ENCODE measurements at regions not wholly inside any gene's neighbourhood (a gene's known extent, or its start where the extent isn't known, plus 50 kb on each side); places are given as distances from the start of the nearest gene placed in this dataset.
"Not testable (repeated sequence)": the region's sequence is repeated elsewhere in the genome, so short reads cannot be mapped to it uniquely, and the experiment has no call there.

DNA sequence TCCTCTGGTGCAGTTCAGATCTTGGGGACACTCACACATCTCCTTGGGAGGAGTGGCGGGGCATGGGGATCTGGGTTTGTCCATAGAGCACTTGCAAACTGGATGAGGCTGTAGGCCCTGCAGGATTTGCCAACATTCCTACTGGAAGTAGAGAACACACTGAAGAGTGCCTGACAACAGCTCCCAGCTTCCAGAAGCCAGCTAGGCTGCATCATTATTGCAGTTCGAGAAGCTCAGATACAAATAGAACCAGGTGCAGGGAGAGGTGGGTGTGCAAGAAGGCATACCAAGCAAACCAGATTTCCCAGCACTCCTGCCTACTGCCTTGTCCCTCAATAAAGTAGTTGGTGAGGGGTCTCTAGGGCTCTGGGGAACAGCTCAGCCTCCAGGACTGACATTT is 52.5 kb downstream of the RHOB start:
- no peak for DNase-seq

DNA sequence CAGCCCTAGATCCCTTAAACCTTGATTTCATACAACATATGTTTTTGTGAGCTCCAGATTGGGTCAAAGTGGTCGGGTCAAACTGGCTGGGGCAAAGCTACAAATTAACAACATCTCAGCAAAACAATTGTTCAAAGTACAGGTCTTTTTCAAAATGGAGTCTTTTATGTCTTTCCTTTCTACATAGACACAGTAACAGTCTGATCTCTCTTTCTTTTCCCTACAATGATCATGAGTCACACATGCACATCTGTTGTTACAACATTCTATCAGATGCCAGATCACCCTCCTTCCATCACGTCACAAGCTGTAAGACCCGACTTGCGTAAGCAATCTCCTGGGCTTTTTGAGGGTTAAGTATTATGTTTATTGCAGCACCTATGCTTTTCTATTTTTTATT is 55.1 kb downstream of the RHOB start:
- peak; percentile 84 for DNase-seq

DNA sequence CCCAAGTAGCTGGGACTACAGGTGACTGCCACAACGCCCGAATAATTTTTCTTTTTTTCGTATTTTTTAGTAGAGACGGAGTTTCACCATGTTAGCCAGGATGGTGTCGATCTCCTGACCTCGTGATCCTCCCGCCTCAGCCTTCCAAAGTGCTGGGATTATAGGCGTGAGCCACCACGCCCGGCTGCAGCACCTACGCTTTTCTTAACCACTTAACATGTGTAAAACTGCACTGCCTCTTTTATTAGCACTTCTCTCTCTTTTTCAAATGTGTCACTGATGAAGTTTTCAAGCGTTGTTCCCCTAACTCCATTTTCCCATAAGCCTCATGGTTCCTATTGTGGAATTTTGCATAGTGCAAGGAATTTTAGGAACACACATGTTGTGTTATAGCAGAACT is 55.6 kb downstream of the RHOB start:
- DNase-seq: not testable (repeated sequence)

DNA sequence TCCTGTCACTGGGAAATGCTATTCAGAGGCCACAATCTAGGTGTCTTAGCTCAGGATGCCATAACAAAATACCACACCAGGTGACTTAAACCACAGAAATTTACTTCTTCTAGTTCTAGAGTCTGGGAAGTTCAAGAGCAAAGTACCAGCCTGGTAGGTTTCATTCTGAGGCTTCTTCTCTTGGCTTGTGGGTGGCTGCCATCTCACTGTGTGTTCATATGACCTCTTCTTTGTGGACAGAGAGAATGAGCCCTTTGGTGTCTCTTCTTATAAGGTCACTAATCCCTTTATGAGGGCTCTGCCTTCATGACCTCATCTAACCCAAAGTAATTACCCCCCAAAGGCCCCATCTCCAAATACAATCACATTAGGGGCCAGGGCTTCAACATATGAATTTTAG is 57.3 kb downstream of the RHOB start:
- DNase-seq: peak; percentile 23

DNA sequence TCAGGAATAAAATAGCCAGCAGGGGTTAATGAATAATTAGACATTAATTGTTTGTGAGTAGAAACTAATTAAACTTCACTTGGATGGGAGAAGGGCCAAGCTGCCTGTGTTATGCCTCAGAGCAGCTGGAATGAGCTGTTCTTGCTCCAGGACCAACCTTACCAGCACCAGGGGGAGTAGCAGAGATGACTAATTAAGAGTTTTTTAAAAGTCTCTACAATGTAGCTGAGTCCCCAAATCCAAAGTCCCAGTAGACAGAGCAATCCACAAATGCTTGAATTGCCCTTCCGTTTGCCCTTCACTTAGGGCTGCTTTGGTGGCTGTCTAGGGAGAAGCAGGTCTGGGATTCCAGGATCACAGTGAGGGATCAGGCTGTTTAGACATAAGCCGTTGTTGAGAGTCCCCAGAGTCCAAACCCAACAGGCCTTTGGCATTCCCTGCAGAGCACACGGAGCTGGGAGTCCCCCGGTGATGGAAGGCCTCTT is 59.4 kb downstream of the RHOB start:
- no peak for DNase-seq

DNA sequence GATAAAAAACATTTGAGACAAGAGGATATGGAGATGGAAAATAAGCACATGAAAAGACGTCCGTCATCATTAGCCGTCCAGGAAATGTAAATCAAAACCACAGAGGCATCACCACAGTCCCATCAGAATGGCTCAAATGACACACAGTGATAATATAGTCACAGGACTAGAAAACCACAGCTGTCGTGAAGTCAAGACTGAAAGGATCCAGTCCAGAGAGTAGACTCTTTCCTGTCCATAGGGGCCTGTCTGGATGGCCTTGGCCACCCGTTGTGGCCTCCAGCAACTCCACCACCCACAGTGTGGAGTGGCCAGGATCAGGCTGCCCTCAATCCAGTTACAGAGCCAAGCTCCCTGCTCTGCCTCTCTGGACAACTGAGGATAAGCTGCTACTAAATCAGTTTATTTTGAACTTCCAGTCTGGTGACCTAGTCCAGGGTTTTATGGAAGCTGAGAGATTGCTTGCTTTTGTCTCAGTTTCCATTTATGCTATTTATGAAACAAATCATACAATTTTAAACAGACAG is 60.4 kb downstream of the RHOB start:
- peak; percentile 73 for DNase-seq

DNA sequence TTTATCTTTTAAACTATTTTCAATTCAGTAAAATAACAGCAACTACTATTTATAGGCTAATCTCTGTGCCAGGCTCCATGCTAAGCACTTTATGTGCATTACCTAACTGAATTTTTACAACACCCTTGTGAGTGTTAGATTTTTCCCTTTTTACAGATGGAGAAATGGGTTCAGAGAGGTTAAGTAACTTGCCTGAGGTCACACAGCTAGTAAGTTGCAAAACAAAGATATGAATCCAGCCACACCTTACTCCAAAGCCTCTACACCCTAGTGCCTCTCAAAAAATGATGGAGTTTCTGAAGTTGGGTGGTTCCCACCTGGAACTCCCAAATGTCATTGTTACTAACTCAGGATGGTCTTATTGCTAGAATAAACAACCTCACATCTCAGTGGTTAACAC is 60.8 kb downstream of the RHOB start:
- DNase-seq: peak; percentile 29

DNA sequence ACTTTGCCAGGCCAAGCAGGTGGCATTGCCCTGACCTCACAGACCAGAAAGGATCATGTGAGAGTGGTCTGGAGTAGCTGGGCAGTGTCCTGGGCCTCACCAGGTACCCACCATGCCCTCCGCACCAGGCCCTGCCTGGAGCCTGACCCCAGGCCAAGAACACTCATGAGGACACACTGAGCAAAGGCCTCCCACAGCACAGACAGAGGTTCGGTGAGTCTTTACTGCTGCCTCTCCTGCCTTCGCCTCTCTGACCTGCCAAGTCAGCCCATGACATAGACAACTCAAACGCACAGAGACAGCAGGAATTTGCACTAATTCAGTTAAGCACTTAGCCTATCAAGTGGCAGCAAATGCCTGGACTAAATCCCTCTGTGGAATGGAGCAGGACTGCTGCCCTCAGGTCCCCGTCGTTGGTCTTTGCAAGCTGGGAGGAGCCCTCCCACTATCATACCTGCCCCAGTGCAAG is 62.5 kb downstream of the RHOB start:
- no peak for DNase-seq

DNA sequence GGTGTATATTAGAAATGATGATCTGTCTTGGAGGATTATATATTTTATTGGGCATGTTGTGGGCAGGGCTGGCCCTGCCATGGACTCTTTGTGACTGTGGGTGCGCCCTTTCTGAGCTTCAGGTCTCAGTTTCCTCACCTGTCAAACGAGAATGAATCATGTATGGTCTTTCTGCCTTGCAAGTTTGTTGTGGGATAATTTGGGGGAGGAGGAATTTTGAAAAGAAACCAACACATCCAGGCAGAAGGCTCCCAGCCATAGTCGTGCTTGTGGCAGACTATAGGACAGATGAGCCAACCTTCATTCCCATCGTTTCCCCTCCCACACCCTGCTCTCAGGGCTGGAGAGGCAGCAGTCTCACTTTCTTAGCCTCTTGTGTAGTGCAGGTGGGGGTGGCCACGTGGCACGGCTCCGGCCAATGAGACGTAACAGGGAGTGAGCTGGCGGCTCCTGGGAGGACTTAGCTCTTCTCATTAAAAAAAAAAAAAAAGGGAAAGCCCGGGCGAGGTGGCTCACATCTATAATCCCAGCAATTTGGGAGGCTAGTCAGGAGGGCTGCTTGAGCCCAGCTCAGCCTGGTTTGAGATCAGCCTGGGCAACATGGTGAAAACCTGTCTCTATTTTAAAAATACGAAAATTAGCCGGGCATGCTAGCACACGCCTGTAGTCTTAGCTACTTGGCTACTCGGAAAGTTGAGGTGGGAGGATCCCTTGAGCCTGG is 63.1 kb downstream of the RHOB start:
- no peak for DNase-seq

DNA sequence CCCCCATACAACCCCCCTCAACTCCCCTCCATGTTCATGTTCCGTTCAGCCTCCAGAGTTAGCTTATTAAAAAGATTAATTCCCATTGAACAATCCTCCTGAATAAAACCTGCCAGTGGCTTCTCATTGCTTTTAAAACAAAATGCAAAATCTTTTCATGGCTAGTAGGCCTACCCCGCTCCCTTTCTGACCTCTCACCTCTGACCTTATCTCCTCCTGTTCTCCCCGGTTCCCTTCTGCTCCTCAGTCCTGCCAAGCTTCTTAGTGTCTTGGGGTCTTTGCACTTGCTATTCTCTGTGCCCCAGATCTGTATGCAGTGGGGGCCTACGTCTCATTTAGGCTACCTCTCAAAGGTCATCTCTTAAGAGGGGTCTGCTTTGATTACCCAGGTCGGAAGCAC is 64.3 kb downstream of the RHOB start:
- no peak for DNase-seq

DNA sequence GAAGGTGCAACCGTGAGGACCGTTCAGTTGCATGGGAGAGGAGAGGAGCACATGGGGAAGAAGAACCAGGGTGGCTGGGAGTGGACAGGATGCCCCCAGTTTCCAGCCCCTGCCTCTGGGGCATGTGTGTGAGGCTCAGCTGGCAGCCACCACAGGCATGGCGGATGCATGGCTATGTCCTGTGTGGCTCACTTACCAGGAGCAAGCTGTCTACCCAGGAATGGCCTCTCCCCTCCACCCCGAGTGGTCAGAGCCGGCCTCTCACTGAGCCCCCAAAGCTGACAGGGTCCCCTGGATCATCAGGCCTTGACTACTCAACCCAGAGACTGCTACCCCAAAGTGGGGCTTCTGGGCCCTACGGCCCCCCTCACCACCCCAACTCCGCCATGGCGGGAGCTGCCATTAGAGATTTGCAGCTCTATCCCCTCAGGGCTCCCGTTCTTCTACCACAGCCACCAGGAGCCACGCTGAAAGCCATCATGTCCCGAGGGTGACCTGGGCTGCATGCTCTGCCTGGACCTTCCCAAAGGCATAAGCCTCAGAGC is 65.3 kb downstream of the RHOB start:
- DNase-seq: no peak

DNA sequence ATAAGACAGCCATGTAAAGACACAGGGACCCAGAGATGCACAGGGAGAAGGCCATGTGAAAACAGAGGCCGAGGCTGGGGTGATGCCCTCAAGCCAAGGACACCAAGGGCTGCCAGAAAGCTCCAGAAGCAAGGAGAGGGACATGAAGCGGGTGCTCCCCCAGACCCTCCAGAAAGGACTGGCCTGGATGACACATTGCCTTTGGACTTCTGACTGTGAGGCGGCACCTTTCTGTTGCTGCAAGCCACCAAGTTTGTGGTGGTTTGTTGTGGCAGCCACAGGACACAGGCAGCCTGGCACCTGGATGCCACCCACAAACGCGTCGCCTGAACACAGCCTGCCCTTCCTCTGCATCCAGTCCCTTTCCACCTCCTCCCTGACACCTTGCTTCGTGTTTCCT is 67.1 kb downstream of the RHOB start:
- no peak for DNase-seq

DNA sequence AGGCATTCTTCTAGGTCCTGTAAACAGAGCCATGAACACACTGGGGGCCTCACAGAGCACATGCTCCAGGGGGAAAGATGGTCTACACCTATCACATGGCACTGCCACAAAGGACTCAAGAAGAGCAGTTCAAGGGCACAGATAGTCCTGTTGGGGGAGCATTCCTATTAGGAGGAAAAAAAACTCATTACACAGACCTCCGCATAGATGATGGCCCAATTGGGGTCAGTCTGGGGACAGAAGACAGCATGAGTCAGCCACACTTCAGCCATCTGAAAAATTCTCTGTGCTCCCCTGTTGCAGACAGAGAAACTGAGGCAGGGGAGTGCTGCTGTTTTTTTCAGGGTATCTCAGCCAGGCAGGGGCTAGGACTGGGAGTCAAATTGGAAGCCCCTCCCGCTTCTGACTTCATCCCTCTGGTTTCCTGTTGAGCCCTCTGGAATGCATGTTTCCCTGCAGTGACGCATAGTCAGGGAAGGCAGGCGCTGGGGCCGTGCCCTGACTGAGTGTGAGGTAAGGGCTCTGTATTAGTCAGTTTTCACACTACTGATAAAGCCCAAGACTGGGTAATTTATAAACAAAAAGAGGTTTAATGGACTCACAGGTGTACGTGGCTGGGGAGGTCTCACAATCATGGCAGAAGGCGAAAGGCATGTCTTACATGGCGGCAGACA is 67.9 kb downstream of the RHOB start:
- DNase-seq: no peak

DNA sequence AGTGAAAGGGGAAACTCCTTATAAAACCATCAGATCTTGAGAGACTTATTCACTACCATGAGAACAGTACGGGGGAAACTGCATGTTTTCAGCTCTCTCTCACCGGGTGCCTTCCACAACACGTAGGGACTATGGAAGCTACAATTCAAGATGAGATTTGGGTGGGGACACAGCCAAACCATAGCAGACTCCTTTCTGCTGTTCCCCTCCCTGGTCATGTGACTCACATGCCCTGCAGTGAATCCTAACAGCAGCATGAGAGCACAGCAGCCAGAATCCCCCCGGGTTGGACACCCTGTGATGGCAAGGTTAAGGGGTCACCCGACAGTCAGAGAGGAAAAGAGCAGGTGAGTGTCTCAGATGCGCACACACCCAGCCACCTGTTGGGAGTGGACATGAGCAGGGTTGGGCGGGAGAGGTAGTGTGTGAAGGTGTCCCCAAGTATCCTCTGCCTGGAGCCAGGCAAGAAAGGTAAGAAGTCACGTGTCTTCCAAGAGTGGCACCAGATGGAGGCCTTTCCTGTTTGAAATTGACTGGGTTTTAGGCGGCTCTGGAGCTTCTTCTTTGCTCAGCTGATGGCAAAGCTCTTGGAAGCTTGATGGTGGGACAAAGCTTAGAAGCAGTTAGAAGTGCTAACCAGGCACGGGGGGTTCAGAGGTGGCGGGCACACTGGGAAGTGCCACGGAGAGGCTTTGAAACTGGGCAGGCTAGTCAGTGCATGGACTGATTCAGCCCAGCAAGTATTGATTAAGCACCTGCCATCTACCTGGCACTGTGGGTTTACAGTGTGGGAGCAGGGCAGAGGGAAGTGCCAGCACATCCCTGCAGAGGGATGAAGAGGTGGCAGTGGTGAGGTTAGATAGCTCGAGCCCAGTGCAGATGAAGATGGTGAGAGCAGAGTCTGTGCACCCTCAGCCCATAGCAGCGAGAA is 68.7 kb downstream of the RHOB start:
- no peak for DNase-seq

DNA sequence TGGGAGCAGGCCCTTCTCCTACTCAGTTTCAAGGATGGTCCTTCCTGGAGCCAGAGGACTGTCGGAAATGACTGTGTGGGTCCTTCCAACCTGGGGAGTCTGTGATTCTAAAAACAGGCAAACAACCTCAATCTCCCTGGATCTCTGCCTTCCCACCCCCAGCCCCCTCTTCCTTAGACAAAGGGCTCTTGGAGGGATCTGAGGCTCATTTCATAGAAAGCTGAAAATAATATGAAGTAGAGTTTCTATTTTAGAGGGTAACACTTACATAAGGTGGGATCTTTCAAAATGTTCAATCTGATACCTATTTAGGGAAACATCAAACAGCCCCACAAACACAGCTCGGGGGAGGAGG is 69.4 kb downstream of the RHOB start:
- no peak for DNase-seq

DNA sequence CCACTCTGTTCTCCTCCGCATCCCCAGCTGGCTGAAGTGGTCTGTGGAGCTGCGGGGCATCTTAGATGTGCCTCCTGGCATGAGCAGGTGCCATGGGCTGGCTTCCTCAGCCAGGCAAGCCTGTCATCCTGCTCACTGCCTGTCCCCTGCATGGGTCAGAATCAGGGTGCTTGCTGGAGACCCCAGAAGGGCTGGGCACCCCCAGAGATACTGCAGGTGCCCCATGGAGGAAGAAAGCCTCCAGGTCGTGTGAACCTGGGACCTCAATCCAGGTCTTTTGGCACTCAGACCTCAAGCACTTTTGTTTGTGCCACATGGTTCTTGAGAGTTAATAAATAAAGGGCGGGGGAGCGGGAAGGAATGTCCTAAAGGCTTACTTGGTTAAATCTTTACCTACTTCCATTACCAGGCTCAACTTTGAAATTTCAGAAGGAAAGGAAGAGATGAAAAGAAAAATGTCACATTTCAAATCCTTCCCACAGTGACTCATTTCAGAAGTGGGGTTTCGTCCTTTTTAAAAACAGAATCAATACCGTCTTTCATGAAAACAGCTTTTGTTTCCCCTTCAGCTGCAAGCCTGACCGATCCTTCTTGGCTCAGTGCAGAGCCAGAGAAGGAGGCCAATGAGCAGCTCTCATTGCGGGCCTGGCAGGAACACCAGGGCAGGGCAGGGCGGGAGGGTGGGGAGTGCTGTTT is 69.9 kb downstream of the RHOB start:
- no peak for DNase-seq

DNA sequence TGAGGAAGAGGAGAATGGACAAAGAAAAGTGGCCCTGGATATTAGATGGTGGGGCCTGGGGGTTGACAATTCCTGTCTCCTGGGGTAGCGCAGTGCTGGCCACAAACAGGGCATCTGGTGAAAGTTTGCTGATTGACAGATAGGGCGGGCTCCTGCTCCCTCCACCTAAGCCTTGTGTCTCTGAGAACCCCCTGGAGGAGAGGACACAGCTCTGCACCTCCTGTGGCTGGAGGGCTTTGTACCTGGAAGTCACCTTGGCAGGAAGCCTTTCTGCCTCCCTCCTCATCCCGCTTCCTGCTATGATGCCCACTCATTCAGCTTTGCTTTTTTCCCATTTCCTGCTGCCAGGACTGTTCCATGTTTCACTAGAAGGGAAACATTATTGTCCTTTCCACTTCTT is 72.4 kb downstream of the RHOB start:
- DNase-seq: no peak

DNA sequence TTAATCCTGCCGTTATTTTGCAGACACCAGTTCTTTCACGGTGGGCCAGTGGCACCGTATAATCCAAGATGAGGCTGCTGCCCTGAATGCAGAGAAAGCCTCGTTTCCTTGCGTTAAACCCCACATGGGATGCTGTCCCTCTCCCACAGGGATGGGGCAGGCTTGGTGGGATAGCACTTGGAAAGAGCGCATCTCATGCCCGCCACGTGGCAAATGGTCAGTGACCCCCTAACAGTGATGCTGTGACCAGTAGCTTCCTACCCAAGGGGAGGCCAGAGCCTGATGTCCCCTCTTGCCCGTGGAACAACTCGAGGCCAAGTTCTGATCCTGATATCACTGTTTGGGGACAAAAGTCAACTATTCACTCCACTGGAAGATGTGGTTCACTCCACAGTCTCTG is 73.3 kb downstream of the RHOB start:
- no peak for DNase-seq

DNA sequence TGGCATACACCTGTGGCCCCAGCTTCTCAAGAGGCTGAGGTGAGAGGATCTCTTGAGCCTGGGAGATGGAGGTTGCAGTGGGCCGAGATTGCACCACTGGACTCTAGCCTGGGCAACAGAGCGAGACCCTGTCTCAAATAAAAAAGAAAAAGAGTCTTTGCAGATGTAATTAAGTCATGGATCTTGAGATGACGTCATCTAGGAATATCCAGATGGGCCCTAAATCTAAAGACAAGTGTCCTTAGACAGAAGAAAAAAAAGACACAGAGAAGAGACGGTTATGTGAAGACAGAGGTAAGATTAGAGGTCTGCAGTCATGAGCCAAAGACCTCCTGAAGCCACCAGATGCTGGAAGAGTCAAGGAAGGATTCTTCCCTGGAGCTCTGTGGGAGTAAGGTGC is 74.3 kb downstream of the RHOB start:
- DNase-seq: no peak

DNA sequence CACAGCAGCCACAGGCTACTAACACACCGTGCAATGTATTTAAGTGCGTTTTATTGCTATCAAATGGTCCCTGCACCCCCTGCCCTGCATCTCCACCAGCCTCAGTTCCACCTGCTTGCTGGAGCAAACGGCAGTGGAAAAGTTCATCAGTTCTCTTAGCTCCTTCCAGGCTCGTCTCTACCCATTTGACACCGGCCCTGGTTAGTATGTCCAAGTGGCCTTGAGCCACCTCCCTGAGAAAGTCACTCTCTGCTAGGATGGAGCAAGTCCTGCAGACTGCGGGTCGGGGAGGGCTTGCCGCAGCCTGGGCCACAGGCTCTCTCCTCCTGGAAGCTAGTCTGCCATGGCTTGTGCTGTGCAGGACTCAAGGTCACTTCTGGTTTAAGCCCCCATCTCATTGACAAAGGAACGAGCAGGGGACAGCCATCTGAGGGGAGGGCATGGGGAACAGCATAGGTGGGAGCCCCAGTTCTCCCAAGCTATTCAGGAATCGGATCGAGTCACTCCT is 74.9 kb downstream of the RHOB start:
- no peak for DNase-seq

DNA sequence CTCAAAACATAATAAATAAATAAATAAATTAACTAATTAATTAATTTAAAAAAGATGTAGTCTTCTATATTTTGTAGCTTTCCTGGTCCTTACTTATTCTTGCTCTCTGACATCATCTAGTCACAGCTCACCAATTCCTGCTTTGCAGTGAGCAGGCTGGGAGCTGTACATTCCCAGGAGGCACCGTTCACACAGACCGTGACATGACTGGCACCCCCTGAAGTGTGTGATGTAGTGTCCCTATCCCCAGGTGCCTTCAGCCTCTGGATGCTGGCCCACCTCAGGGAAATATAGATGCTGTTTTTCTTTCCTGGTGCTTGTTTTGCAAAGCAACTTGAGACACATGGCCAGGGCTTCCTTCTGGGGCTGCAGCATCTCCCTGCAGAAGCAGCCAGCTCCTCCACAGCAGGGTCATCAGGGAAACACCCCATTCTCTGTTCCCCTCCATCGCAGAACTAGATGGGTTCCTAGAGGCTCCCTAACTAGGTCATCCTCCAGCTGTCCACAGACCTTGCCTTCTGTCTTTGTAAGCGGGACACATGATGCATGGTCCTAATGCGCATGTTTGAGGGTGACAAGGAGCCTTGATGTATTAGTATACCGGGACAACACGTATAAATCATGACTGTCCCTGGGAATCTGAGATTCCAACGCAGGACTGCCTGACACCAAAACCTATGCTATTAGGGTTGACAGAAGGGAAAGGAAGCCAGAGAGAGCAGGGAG is 76.4 kb downstream of the RHOB start:
- DNase-seq: no peak

DNA sequence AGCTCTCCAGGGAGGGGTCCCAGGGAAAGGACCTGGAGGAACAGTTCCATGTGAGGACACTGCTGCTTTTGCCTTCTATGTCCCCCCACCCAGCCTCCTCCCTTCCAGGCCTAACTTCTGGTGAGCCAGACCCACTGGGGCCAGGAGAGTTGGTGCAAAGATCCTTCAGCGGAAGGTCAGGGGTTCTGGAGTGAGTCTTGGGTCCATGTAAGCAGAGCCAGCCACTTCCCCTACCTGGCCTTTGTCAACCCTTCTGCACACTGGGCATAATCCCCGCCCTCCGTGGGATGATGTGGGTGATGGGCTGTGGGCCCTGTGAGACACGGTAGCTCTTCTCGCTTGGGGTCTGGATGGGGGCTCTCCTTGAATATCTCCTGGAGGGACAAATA is 76.9 kb downstream of the RHOB start:
- DNase-seq: no peak
